ENCODE measurements at regions not wholly inside any gene's neighbourhood (a gene's known extent, or its start where the extent isn't known, plus 50 kb on each side); places are given as distances from the start of the nearest gene placed in this dataset.

DNA sequence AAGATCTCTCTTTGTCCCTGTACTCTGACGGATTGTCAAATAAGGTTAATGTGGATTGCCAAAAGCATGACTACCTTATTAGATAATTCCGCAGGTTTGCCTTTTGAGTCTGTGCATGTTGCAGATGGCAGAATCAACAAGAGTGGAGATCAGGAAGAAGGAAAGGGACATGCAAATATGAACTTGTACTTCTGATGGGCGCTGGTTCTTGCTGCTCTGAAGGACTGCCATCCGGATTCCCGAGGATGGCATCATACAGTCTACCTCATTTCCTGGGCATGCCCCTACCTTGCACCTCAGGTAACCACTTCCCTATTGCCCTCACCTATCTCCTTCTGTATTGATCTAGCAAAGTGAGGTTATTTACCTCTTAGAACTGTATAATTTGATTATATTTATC is 504.2 kb downstream of the ACTL7B start:
- DNase-seq (ENCODE audit: low read depth in 2 of 2) = no peak

DNA sequence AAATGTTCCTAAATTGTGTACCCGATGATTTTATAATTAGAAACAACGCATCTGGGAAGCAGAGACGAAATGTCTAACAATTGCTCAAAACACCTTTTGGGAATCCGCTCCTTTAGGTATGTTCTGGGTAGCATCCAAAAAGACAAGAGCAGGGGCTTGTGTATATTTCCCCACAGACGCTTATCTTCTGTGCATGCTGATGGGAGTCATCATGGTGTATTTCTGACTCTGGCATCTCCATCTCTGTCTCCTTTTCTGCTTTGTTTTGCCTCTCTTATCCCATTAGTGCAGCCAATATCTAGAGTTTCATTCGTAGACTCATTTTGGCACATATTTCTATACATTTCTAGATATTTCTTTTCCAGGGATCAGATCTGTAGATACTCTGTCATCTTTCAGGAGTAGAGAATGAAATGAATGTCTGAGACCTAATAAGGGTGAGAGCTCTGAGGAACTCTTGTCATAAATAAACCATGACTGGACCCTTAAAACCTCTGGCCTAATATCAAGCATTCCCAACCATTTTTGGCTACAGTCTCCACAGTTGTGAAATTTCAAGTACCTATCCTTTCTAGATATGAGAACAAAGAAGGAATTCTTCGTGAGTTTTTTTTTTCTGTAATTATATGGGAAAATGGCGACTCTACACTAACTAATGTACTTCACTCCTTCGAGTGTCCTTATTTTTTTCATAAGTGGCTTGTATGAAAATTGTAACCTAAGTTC is 508.2 kb downstream of the ACTL7B start:
- no peak for DNase-seq (ENCODE audit: low read depth in 2 of 2)

DNA sequence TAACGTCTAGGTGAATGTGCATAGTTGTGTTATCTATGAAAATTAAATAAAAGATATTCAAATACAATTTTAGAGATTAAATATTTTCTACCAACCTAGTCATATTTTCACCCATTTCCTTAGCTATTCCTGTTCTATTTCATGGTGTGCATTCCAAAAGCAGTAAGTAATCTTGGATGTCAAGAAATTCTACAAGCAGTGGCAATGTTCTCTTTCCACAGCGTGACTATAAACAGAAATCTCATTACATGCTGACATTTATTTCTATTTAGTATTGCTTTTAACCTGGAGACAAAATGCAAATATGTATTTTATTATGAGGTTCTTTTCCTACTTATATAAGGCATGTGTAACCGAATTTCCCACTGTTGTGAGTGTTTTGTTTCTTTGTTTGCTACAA is 510.0 kb downstream of the ACTL7B start:
- DNase-seq (ENCODE audit: low read depth in 2 of 2) = no peak

DNA sequence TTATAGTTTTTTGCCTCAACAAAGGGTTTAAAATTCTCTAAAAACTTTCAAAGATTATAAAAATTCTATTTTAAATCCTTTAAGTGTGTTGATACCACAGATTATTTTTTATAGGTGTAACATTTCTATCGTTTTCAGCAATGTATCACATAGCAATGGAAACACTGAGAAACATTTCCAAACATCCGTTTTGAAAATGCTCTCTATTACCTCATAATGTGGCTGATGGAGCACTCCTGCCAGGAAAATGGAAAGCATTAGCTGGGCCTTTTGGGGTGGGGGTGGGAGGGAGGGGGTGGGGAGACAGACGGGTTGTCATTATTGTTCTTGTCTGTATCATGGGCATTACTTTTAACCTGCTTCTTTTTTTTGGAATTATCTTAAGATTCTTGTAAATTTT is 516.5 kb downstream of the ACTL7B start:
- no peak for DNase-seq (ENCODE audit: low read depth in 2 of 2)

DNA sequence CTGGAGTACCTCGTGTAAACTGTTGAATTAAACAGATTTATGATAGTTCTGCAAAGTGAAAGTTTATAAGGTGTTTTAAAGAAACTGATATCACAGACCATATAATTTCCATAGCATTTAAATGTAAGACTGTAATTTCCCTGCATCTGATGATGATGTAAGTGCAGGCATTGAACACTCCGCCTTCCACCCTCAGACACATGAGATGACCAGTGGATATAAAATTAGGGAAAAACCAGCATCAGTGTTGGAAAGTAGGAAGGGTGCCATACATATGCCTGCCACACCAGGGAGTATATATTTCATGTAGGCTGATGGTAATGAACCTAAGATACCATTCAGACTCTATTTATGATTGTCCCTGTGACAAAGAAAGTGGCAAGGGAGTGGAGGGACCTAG is 519.2 kb downstream of the ACTL7B start:
- no peak for DNase-seq (ENCODE audit: low read depth in 2 of 2)

DNA sequence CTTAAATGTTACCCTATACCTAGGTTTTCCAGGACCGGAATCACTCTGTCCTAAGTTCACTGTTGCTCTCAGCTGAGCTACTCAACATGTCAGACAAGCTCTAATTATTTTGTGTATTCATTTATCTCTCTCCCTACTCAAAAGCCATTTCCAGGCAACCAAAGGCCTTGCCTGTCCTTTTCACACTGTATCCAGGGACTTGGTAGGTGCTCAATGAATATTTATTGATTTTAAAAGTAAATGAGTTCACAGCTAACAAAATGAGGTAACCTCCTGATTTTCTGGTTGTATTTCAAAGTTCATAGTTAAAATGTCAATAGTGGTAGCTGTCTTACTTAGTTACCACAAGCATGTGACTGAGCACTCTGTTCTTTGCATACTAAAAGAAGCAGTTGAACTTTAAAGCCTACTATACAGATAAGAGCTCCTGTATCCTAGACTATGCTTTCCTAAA is 522.2 kb downstream of the ACTL7B start:
- no peak for DNase-seq (ENCODE audit: low read depth in 2 of 2)

DNA sequence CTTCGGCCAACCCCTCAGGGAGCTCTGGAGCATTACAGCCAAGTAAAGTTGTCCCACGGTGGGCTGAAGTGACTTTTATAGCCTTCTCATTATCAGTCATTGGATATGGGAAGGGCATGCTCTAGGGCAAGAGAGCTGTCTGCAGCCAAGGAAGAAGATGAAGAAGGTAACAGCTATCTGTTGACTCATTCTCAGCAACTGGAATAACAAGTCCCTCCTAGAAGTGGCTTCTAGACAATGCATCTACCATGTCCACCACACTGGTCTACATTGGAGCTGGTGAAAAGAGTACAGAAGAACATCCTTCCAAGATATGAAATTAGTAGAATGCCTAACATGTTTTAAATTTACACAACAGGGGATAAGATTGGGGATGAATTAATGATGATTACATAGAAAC is 524.2 kb downstream of the ACTL7B start:
- no peak for DNase-seq (ENCODE audit: low read depth in 2 of 2)

DNA sequence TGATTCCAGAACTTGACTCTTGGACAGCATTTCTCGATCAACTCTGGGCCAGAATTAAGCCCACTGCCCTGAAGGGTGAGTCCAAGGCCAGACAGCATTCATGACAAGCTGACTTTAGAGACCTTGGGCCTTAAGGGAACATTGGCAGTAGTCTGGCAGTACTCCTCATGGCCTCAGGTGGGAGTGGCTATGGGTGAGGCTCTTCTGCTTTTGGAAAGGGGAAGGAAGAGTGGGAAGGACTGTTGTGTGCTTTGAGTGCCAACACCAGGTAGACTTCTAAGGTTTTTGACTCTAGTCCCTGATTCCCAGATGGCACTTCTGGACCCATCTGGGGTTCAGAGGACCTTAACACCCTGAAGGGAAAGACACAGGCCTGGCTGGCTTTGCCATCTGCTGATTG is 530.4 kb downstream of the ACTL7B start:
- DNase-seq (ENCODE audit: low read depth in 2 of 2) = no peak

DNA sequence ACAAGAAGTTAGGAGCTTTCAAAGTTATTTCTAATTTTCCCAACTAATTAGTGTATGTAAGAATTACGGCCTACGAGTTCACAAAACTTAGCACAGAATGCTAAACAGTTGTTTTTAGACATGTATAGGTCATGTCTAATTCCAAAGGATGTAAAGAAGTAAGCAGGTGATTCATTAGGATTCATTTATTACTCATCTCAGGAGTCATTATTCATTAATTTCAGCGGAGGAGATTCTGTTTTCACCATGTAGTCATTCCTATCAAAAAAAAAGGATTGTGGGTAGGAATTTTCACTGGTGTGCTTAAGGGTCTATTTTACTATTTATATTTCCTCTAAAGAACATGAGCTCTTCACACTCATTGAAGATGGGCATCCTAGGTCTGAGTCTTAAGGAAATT is 532.2 kb downstream of the ACTL7B start:
- no peak for DNase-seq (ENCODE audit: low read depth in 2 of 2)

DNA sequence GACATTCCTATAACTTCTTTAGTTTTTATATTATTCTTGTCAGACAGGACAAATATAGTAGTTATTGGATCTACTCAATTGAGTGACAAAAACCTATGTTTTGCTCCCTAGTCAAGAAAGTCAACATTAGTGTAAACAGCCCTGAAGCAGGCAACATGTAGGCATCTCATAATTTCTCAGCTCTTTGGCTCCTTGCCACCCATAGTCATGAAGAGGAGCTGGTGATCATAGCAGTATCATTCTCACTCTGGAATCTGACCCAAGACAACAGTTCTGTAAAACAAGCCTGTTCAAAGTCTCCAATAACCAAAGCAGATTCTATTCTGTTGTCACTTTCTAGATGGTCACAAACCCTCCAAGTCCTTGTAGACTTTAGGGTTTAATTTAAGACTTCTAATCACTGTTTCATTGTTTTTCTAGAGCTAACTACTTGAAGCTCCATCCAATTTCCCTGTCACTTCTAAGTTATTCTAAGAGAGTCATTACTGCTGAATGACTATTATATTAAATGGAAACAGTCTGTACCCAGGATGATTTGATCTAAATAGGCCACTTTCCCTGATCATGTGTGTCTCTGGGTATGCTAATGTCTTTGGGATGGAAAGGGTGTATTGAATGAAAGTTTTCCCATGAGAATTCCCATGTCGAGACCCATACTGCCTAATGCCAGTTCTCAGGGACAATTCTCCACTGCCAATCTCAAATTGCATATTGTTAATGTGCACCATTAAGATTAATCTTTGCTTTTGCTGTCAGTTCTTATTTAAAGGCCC is 533.3 kb downstream of the ACTL7B start:
- no peak for DNase-seq (ENCODE audit: low read depth in 2 of 2)

DNA sequence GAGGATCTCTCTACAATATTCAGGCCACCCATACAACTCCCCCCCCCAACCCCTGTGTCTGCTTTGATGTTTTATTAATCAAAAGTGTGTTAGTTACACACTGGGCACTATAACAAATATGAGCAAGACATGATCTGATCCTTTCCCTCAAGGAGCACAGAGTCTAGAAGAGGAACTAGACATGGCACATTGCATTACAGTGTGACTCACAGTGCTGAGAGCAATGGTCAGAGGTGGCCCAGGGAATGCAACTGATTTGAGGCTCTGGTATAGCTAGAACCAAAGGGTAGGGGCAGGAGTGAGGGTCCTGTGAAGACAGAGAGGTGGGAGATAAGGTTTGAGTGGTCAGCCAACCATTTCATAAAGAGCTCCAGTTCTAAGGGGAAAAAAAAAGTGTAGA is 539.2 kb downstream of the ACTL7B start:
- DNase-seq (ENCODE audit: low read depth in 2 of 2) = no peak

DNA sequence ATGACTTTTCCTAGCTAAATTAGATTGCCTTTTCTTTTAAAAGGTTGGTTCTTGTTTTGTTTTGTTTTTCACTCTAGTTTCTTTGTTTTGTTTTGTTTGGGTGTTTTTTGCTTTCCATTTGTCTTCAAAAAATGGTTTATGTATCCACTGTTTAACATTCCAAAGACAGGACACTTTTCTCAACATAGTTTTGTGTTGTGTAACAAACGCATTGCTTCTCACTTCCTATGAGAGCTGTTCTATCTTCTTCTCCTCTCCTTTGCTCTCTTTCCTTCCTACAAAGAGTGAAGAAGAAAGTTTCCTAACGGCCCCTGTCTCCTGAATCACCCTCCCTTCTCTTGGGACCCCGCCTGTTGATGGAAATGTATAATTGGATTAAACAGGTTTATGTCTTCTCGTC is 539.7 kb downstream of the ACTL7B start:
- DNase-seq (ENCODE audit: low read depth in 2 of 2) = no peak

DNA sequence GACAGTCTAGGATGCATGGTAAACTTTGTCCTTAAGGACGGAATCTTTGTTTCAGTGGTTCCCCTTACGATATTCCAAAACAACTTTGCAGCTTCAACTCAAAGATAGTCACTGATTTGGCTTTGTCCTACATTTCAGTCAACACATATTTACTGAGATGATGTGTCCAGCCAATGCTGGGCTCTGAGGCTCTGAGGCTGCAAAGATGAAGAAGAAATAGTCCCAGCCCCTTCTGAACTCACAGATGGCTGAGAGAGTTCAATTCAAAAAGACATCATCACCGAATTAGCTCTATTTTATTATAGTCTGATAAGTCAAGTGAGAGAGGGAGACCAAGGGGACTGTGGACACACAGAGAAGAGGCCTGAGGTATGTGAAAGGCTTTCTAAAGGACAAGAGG is 544.0 kb downstream of the ACTL7B start:
- no peak for DNase-seq (ENCODE audit: low read depth in 2 of 2)

DNA sequence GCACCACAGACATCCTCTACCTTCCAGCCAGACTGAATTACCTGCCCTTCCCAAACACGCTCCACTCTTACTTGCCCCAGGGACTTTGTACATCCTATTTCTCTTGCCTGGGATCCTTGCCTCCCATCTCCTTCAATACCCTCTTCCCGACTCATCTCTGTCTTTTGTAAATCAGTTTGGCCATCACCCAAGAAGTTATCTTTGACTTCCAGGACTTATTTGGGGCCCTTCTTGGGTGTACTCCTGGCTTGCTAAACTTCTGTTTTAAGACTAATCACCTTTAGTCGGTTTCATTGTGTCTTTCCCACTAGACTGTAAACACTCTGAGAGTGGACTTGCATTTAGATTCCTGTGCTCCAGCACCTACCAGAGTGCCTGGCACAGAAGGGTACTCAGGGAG is 545.6 kb downstream of the ACTL7B start:
- no peak for DNase-seq (ENCODE audit: low read depth in 2 of 2)

DNA sequence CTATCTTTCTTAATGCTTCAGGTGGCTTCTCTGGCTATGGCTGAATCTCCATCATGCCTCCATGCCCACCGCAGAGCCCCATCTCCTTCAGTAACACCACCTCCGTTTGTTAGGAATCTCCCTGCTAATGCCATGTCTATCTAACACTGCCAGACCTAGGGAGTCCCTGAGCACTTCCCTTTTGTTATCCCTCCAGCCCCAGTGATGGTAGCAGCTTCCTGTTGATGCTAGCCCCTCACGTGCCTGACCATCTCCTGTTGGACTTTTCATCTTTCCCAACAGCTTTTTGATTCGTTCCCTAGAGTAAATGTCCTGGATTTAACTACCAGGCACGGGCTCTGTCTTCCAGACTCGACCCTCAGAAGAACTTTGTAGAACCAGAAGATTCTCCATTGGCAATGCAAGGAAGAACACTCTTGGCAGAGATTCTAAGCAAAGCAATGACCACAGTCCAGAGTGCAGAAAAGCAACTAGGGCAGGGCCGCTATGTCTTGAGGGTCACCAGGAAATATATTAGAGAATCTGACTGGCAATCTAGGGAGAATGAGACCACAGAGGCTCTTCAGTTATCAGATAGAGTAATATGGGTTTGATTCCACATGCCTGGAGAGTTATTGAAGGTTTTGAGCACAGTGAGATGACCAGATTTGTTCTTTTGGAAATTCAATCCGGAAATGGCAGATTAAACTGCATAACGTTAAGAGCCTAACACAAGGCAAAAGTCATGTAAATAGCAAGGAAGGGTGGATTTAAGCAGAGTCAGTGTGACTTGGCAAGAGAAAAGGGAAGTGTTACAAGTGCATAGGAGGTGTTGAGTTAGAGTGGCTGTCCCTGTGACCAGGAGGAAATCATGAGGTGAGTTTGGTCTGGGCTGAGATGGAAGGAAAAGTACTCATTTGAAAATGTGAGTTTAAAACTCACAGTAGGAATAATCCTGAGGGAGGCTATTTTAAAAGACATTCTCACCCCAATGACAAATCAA is 555.2 kb downstream of the ACTL7B start:
- no peak for DNase-seq (ENCODE audit: low read depth in 2 of 2)

DNA sequence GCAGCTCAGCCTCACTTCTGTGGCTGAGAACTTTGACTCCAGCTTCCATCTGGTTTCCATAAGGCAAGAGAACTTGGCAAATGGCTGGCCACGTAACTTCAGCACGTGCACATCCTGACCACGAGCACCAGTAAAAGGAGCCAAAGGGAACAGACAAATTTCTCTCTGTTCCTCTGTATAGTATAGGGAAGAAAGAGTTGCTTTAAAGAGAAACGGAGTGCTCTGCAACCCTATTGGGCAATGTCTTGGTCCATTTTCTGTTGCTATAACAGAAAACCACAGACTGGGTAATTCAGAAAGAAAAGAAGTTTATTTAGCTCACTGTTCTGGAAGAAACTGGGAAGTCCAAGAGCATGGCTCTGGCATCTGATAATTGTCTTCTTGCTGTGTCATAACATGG is 558.7 kb downstream of the ACTL7B start:
- no peak for DNase-seq (ENCODE audit: low read depth in 2 of 2)

DNA sequence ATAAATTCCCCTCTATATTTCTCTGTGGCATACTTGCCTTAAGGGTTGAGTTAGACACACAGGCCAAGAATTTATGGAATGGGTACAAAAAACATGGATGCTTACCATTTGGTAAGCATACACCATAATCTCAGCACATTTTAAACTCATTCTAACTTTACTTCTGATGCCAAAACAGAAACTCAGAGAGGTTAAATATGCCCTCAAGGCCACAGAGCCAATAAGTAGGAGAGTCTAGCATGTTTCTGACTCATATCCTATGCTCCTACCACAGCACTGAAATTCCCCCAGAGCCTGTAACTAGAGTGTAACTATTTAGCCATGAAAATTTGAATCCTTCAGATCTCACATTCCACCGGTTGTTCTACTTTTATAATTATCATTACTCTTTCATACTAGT is 559.7 kb downstream of the ACTL7B start:
- no peak for DNase-seq (ENCODE audit: low read depth in 2 of 2)

DNA sequence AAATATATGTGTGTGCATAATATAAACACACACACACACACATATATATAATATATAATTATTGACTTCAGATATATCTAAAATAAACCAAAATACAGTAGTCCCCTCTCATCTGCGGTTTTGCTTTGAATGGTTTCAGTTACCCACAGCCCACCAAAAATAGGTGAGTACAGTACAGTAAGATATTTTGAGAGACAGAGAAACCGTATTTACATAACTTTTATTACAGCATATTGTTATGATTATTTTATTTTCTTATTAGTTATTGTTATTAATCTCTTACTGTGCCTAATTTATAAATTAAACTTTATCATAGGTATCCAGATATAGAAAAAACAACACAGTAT is 564.2 kb downstream of the ACTL7B start:
- no peak for DNase-seq (ENCODE audit: low read depth in 2 of 2)

DNA sequence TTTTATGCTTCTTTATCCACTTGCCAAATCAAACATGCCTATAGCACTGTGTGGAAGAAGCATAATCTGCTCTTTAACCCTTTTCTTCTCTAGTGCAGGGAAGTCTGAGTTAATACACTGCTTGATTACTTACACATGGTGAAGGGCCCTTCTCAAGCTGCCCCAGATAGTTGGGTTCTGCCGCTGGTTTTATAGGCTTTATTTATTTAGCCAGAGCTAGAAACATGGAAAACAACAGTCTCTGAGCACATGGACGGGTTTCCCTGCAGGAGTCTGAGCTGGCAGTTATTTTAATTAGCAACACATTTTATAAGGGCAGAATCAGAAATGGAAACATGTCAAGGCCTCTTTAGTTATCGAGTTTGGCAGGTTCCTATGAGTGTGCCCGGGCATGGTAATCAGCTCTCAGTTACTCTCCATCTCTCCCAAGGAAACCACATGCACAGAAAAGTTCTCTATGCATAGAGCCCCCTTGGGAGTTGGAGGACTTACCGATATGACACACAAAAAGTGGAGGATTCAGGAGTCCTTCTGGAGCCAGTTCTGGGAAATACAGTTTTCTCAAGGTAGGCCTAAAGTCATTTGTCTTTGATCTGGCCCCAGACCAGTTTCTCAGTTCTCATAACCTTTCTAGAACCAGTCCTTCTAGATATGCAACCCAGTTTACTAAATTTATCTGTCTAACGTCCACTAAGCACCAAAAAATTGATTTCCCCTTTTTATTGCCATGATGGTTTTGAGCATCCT is 564.8 kb downstream of the ACTL7B start:
- DNase-seq (ENCODE audit: low read depth in 2 of 2) = no peak

DNA sequence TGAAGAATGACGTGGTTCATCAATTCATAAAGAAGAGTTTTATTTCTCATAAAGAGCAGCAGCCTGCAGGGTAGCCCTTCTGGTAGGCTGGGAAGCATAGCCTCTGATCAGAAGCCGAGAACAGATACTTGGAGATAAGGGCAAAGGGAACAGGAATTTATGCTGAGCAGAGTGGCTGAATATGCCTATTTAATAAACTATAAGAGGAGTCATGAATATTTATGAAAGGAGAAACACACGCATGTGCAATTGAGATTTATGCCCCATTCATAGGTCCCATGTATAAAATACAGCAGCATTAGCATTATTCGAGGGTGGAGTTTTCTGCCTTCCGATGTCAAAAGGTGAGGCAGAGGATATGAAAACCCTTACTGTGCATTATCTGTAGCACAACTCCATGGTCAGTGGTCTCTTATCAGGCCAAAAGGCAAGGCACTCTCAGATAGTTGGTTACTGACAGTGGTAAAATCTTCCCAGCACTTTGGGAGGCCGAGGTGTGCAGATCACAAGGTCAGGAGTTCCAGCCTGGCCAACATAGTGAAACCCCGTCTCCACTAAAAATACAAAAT is 569.1 kb downstream of the ACTL7B start:
- DNase-seq (ENCODE audit: low read depth in 2 of 2) = no peak

DNA sequence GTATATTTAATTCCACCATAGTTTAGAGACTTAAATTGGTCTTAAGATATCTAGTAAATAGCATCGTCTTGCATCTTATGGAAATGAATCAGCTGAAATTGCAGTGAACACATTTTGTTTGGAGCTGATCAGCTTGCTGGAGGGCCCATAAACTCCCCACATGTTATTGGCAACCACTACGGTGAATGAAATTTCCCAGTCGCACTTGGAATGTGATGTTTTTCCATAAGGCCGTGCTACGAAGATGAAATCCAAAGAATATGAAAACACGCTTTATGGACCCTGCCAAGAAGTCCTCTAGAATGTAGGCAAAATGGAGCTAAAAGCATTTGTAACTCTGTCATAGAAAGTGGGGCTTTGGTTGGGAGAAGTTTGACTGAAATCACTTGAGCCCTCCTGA is 572.1 kb downstream of the ACTL7B start:
- DNase-seq (ENCODE audit: low read depth in 2 of 2) = no peak
